Activated CD8-positive, alpha-beta memory T cell treated with anti-CD3 and anti-CD28 coated beads for 24 hours (primary cell): ENCODE measurements at regions not wholly inside any gene's neighbourhood (a gene's known extent, or its start where the extent isn't known, plus 50 kb on each side); places are given as distances from the start of the nearest gene placed in this dataset.
"Not testable (repeated sequence)": the region's sequence is repeated elsewhere in the genome, so short reads cannot be mapped to it uniquely, and the experiment has no call there.

ENCODE experiments used
- DNase-seq: peaks from one replicate; pipeline ENCODE4 v3.0.0-alpha.2; 2020

DNA sequence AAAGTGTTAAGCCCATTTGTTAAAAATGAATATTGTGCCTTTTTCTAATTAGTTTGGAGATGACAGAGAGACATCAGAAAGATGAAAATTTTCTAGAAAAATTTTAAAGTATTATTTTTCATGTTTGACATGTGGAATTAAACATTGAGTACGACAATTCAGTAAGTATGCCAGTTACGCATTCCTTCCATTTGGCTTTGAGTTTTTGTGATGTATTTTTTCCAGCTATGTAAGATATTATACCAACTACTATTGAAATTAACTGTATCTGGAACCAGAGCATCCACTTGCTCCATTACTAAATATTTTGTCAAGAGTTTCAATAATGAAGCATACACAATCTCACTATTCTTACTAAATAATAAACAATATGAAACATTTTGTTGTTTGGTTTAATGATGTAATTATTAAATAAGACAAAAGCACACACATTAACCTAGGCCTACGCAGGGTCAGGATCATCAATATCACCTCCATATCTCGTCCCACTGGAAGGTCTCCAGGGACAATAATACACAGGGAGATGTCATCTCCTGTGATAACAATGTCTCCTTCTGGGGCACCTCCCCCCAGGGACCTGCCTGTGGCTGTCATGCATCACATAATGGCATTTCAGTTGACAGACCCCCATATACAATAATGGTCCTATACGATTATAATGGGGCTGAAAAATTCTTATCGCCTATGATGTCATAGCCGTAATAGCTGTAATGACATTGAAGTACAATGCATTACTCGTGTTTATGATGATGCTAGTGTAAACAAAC is 274.1 kb downstream of the REEP3 start:
- DNase-seq: no peak

DNA sequence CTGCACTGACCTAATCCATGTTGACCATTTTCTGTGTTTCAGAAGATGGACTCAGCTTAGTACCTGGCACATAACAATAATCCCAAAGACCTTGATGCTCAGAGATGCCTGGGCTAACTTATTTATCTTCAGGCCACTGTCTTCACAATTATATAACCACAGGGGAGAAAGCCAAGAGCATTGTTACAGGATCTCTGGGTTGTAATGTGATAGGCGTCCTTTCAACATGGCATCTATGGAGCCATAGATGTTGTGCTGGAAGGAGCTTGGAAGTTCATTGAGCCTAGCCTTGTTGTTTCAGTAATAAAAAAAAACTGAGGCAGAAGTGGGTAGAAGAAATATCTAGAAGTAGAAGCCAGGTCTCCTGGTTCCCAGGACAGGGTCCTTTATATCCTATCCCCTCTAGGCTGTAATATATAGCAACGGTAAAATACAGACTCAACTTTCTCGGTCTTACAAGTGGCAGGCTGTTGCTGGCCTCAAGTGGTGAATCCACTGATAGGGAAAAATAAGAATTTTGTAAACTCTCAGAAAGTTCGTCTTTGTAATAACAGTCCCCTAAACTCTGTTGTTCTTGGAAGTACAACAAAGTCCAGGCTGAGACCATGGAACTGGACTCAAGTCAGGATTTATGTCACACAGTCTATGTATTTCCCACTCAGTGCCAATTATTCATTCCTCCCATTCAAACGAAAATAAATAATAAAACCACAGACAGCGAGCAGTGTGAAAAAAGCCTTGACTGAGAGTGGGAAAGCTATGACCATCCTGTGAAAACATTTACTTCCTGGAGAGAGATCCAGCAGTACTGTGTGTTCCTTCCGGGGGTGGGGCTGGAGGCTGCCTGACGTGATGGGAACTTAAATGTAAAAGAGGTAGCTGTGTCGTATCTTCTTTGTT is 277.6 kb downstream of the REEP3 start:
- DNase-seq: no peak

- no peak for DNase-seq
These were observed 278.5 kb downstream of the REEP3 start for GRCh38 chr10:63799521-63800300.

DNA sequence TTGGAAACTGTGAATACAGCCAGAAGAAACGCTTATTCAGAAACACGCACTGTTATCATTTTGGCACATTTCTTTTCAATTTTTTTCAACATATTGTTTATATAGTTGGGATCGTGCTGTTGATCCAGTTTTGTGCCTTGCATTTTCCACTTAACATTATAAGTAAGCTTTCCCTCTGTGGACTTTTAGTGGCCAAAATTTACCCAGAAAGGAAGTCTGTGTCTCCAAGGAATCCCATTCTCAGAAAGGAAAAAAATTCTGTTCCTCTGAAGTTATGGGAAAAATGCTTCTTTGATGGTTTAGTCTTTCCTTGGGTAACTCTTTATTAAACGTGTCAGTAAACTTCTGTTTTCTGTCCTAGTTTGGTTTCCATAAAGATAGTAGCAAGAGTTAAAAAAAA is 280.0 kb downstream of the REEP3 start:
- DNase-seq: no peak

DNA sequence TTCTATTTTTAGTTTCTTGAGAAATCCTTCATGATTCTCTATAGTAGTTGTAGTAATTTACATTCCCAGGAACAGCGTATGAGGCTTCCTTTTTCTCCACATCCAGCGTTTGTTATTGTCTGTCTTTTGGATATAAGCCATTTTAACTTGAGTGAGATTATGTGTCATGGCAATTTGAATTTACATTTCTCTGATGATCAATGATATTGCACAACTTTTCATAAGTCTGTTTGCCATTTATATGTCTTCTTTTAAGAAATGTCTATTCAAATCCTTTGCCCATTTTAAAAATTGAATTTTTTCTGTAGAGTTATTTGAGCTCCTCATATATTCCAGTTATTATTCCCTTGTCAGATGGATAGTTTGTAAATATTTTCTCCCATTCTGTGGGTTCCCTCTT is 285.1 kb downstream of the REEP3 start:
- DNase-seq: no peak

DNA sequence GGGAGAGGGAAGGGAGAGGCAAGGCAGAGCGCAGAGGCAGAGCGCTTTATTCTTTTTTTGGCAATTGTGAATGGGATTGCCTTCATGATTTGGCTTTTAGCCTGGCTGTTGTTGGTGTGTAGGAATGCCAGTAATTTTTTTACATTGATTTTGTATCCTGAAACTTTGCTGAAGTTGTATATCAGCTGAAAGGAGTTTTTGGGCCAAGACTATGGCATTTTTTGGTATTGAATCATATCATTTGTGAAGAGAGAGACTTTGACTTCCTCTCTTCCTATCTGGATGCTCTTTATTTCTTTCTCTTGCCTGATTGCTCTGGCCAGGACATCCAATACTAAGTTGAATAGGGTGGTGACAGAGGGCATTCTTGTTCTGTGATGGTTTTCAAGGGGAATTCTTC is 291.3 kb downstream of the REEP3 start:
- no peak for DNase-seq

DNA sequence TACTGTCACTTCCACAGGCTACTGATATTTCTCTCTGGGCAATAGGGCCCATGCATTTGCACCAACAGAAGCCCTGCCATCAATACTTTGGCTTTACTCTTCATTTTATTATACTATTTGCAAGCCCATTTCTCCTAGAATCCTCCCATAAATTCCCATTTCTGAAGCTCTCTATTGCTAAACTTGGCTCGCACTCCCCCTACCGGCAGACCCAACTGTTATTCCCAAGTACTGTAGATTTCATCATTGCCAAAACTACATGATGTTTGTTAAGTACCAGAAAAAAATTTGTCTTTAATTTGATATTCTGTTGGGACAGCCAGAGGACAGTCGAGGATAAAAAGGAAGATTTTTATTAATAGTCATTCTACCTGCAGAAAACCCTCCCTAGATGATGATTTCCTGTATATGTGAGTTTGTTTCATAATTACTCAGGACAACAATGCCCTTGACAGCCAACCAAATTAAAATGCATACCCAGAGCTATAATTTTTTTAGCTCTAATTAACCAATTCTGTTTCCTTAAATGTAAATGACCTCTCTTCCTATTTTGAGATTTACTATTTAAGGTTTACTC is 298.6 kb downstream of the REEP3 start:
- DNase-seq: no peak

DNA sequence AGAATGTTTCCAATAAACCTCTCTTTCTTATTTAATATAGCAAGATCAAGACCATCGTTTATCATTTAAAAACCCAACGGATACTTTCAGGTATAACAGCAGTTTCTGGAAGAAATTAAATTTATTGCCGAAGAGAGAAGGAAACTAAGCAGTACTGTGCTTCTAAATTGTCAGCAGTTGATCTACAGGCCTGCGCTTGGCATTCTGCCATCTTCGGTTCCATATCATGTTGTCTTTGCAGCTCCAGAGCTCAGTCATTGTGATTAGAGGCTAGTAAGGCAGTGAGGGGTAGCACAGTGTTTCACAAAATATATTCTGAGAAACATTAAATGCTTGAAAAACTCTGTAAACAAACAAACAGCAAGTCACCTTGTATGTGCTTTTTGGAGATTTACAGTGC is 301.3 kb downstream of the REEP3 start:
- DNase-seq: no peak

- no peak for DNase-seq
These were observed 303.9 kb downstream of the REEP3 start for GRCh38 chr10:63825111-63825510.

DNA sequence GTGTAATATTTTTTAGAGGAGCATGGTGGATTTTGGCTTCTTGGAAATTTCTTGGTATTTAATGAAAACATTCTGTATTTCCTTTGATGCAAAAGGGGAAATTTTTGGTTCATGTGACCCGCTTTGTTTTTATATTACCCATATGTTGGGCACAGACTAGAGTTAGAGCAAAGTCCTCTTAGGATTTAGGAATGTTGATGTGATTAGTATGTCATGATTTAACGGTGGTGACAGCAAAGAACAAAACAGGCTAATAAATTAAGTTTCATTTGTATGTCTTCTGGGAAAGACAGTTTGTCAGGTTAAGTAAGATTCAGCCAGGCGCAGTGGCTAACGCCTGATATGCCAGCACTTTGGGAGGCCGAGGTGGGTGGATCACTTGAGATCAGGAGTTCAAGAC is 304.6 kb downstream of the REEP3 start:
- DNase-seq: no peak

DNA sequence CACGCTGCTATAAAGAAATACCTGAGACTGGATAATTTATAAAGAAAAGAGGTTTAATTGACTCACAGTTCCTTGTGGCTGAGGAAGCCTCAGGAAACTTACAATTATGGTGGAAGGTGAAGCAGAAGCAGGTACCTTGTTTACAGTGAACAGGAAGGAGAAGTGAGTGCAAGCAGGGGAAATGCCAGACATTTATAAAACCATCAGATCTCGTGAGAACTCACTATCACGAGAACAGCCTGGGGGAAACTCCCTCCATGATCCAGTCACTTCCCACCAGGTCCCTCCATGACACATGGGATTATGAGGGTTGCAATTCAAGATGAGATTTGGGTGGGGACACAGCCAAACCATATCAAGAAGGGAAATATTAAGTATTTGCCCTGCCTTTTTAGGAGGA is 305.8 kb downstream of the REEP3 start:
- DNase-seq: not testable (repeated sequence)

- no peak for DNase-seq
These were observed 307.8 kb downstream of the REEP3 start for GRCh38 chr10:63829020-63829419.

- no peak for DNase-seq
These were observed 308.5 kb downstream of the REEP3 start for GRCh38 chr10:63829573-63830149.

DNA sequence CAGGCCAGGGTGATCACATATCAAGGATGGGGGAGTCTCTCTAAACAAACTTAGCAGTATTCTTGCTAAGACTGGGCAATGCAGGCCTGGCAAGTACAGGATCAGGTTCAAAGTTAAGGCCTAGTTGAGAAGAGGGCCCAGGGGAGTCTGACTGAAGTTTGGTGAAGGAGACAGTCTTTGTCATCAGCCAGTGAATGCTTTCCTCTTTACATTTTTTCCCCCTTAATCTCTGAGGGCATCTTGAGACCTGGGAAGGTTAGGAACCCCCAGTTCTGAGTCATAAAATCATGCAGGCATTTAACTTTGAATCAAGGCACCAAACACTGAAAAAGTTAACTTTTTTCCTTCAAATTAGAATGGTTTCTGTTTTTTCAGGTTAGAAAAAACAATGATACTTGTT is 311.5 kb downstream of the REEP3 start:
- DNase-seq: no peak

- no peak for DNase-seq
These were observed 312.3 kb downstream of the REEP3 start for GRCh38 chr10:63833411-63834060.

- DNase-seq: no peak
These were observed 315.7 kb downstream of the REEP3 start for GRCh38 chr10:63836666-63837442.

DNA sequence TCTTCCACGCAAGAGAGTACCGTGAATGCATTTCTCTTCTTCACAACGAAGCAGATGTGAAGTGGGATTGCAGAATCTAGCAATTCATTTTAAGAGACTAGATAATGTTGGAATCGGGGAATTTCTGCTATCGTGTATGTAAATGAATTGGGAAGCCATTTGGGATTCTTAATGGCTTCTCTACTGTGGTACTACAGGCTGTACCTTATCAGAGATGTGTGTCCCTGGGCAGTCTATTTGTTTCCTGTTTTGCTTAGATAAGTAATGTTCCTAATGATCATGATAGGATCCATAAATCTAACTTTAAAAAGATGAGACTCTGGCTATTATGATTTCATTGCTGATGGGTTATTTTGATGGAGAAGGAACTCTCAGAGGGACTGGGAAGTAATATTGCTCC is 320.6 kb downstream of the REEP3 start:
- no peak for DNase-seq

- no peak for DNase-seq
These were observed 321.9 kb downstream of the REEP3 start for GRCh38 chr10:63843107-63843506.

DNA sequence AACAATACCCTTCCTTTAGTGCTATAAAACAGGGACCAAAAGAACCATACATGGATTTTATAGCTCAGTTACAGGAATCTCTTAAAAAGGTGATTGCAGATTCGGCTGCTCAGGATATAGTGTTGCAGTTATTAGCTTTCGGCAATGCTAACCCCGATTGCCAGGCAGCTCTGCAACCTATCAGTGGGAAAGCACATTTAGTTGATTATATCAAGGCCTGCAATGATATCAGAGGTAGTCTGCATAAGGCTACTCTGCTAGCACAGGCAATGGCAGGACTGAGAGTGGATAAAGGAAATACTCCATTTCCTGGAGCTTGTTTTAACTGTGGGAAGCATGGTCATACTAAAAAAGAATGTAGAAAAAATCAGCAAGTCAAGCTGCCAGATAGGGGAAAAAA is 327.7 kb downstream of the REEP3 start:
- not testable (repeated sequence) for DNase-seq

DNA sequence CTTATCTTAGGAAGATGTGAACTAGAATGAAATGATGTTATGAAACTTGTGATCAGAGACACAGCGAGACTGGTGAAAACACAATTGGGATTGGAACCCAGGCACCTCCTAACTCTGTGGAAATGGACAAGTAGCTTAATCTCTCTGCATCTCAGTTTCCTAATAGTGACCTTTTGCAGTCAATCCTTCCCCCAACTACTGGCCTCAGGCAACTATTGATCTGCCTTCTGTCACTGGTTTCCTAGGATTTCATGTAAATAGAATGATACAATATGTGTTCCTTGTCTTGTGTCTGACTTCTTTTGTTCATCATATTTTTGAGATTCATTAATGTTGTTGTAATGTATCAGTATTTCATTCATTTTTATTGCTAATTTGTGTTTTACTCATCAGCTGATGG is 341.7 kb downstream of the REEP3 start:
- no peak for DNase-seq

DNA sequence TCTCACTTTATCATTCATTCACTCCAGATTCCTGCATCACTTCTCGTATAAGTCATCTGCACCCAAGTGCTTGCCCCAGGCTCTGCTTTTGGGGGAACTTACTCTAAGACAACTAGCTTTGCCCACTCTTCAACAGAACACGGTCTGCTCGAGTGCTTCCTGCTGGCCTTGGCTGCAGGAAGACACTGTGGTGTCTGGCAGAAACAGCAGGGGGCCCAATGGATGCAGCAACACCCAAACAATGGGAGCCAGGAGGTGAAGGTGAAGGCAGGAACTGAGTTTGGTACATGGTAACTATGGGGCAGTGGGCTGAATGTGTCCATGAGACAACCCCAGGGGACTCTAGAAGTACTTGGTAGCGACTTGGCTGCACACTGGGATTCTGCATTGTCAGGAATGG is 344.0 kb downstream of the REEP3 start:
- no peak for DNase-seq
